RWPE2 (cell line): ENCODE measurements at regions not wholly inside any gene's neighbourhood (a gene's known extent, or its start where the extent isn't known, plus 50 kb on each side); places are given as distances from the start of the nearest gene placed in this dataset.

Experiments used
- ATAC-seq: fragments of 200-7000 bp; cut with Tn5 transposase; 3 replicates; pipeline ENCODE4 v1.9.1; 2021; ENCODE audit warnings: low read depth
- DNase-seq: peaks from one replicate; pipeline ENCODE4 v3.0.0-alpha.2; 2020; ENCODE audit warnings: low spot score
- H3K27ac ChIP-seq: fragments of 450-650 bp; 2 replicates; pipeline ENCODE4 v1.5.1; 2017; ENCODE audit warnings: mild to moderate bottlenecking; ENCODE audit not compliant: poor library complexity, severe bottlenecking
- H3K27me3 ChIP-seq: fragments of 250-450 bp; sonication (Bioruptor Pico); 2 replicates; pipeline ENCODE4 v1.5.1; 2021; ENCODE audit warnings: mild to moderate bottlenecking, moderate library complexity; ENCODE audit not compliant: insufficient read depth, poor library complexity, severe bottlenecking
- H3K36me3 ChIP-seq: fragments of 250-450 bp; sonication (Bioruptor Pico); 2 replicates; pipeline ENCODE4 v1.5.1; 2020; ENCODE audit warnings: low read depth, mild to moderate bottlenecking, moderate library complexity
- H3K4me1 ChIP-seq: fragments of 250-450 bp; sonication (Bioruptor Pico); 2 replicates; pipeline ENCODE4 v1.5.1; 2021; ENCODE audit warnings: mild to moderate bottlenecking, moderate library complexity; ENCODE audit not compliant: insufficient read depth, poor library complexity, severe bottlenecking
- H3K4me3 ChIP-seq: fragments of 250-450 bp; sonication (Bioruptor Pico); 2 replicates; pipeline ENCODE4 v1.5.1; 2021; ENCODE audit warnings: mild to moderate bottlenecking, moderate library complexity; ENCODE audit not compliant: severe bottlenecking
- H3K9me3 ChIP-seq: fragments of 250-450 bp; sonication (Bioruptor Pico); 2 replicates; pipeline ENCODE4 v1.5.1; 2021; ENCODE audit warnings: mild to moderate bottlenecking, moderate library complexity; ENCODE audit not compliant: severe bottlenecking
- CTCF ChIP-seq: fragments of 450-650 bp; IDR thresholded peaks from one replicate; pipeline ENCODE4 v1.5.1; 2017; ENCODE audit warnings: mild to moderate bottlenecking, moderate library complexity; ENCODE audit not compliant: poor library complexity, severe bottlenecking

GRCh38 chr1:29657816-29658215, 421.5 kb downstream of the PTPRU start:
- Histone ChIP-seq H3K4me3 (no peak overlapping the region), H3K27me3 (no peaks in the 10 kb centered on the region), H3K9me3 (no peaks in the 10 kb centered on the region), H3K27ac (no peak overlapping the region), H3K4me1 (no peaks in the 10 kb centered on the region), H3K36me3 (no peaks in the 10 kb centered on the region)
- TF ChIP-seq CTCF: no peak
- ATAC-seq (no peak), DNase-seq (peak; percentile 15)

GRCh38 chr1:29655945-29656850, 419.9 kb downstream of the PTPRU start:
- H3K4me3 ChIP-seq: no peak overlapping the region
- ATAC-seq (no peak), DNase-seq (peak; percentile 24)
- no peaks in the 10 kb centered on the region for H3K36me3 ChIP-seq
- no peaks in the 10 kb centered on the region for H3K9me3 ChIP-seq
- TF ChIP-seq CTCF: peak; percentile 34
- H3K4me1 ChIP-seq: no peaks in the 10 kb centered on the region
- H3K27me3 ChIP-seq: no peaks in the 10 kb centered on the region
- no peak overlapping the region for H3K27ac ChIP-seq

GRCh38 chr1:29655145-29655544, 418.8 kb downstream of the PTPRU start:
- no peak for TF ChIP-seq CTCF
- Histone ChIP-seq H3K9me3 (no peaks in the 10 kb centered on the region), H3K4me1 (peaks cover 6% of the 10 kb centered on the region), H3K36me3 (no peaks in the 10 kb centered on the region), H3K4me3 (no peak overlapping the region), H3K27ac (no peak overlapping the region), H3K27me3 (no peaks in the 10 kb centered on the region)
- DNase-seq (no peak), ATAC-seq (no peak)

- H3K27ac ChIP-seq: no peak overlapping the region
Observed at GRCh38 chr1:29653886-29654450, 417.6 kb downstream of the PTPRU start.

More at GRCh38 chr1:29653886-29654450, 417.6 kb downstream of the PTPRU start:
- Histone ChIP-seq H3K4me3 (no peak overlapping the region), H3K36me3 (no peaks in the 10 kb centered on the region), H3K27me3 (no peaks in the 10 kb centered on the region), H3K4me1 (peaks cover 14% of the 10 kb centered on the region), H3K9me3 (no peaks in the 10 kb centered on the region)
- DNase-seq (peak; percentile 4), ATAC-seq (no peak)
- TF ChIP-seq CTCF: no peak
